NB4 (cell line): ENCODE measurements at regions not wholly inside any gene's neighbourhood (a gene's known extent, or its start where the extent isn't known, plus 50 kb on each side); places are given as distances from the start of the nearest gene placed in this dataset.

Experiments
- MAX ChIP-seq: IDR thresholded peaks from 2 replicates; pipeline ENCODE4 v1.6.1; 2011; ENCODE audit warnings: low read depth, low read length
- MYC ChIP-seq: IDR thresholded peaks from 2 replicates; pipeline ENCODE4 v1.6.1; 2011; ENCODE audit warnings: low read depth, low read length
- POLR2A ChIP-seq: IDR thresholded peaks from 2 replicates; pipeline ENCODE4 v1.6.1; 2011; ENCODE audit warnings: mild to moderate bottlenecking; ENCODE audit not compliant: insufficient read length; ENCODE audit errors: extremely low read depth
- TF ChIP-seq, protein P1 (sequence below): IDR thresholded peaks from one replicate; pipeline ENCODE4 v1.5.1; 2012; ENCODE audit warnings: low read depth, low read length

- TF ChIP-seq, protein P1, sequence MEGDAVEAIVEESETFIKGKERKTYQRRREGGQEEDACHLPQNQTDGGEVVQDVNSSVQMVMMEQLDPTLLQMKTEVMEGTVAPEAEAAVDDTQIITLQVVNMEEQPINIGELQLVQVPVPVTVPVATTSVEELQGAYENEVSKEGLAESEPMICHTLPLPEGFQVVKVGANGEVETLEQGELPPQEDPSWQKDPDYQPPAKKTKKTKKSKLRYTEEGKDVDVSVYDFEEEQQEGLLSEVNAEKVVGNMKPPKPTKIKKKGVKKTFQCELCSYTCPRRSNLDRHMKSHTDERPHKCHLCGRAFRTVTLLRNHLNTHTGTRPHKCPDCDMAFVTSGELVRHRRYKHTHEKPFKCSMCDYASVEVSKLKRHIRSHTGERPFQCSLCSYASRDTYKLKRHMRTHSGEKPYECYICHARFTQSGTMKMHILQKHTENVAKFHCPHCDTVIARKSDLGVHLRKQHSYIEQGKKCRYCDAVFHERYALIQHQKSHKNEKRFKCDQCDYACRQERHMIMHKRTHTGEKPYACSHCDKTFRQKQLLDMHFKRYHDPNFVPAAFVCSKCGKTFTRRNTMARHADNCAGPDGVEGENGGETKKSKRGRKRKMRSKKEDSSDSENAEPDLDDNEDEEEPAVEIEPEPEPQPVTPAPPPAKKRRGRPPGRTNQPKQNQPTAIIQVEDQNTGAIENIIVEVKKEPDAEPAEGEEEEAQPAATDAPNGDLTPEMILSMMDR, result no peak
- no peak for TF ChIP-seq POLR2A
- no peak for TF ChIP-seq MAX
- no peak for TF ChIP-seq MYC
These were observed 130.7 kb upstream of the ARID2 start for GRCh38 chr12:45598761-45599160.
